GM10266 (cell line): ENCODE measurements at regions not wholly inside any gene's neighbourhood (a gene's known extent, or its start where the extent isn't known, plus 50 kb on each side); places are given as distances from the start of the nearest gene placed in this dataset.
A peak's percentile ranks its signal among the peaks of the same experiment; 100 is the strongest.

Experiments used
- DNase-seq: peaks from one replicate; pipeline ENCODE4 v3.0.0; 2012; ENCODE audit errors: extremely low spot score
- CTCF ChIP-seq: IDR thresholded peaks from 2 replicates; pipeline ENCODE4 v1.5.1; 2012; ENCODE audit warnings: mild to moderate bottlenecking, low read depth; ENCODE audit not compliant: control insufficient read depth, insufficient read depth; ENCODE audit errors: missing control alignments

DNA sequence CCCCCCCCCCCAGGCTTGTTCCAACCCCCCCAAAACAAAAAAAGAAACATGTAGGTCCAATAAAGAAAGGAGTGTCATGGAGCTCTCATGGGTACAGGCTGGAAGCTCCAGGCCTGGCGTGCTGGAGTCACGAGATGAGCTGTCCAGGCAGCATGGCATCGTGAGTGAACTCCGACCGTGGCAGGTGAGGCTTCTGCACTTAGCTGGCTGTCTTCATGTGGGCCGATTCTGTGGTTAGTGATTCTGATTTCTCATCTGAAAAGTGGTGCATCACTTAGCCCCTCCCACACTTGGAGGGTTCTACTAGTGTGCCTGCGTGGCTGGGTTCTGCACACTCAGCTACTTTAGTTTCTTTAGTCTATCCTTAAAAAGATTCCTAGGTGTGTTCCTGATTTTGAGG, 126.4 kb upstream of the MGAT5 start:
- peak; percentile 69 for DNase-seq
- no peak for TF ChIP-seq CTCF

DNA sequence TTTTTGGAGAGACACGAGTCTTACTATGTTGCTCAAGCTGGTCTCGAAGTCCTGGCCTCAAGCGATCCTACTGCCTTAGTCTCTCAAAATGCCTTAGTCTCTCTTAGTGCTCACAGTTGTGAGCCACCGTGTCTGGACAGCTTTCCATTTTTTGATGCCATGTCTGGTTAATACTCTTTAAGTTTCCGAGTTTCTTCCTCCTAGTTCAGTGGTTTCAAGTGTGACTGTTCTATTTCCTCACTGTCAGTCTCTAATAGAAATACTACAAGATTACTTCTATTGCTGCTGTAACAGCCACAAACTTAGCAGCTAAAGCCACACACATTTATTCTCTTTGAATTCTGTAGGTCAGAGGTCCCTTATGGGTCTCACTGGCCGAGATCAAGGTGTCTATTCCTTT, 125.1 kb upstream of the MGAT5 start:
- DNase-seq = no peak
- TF ChIP-seq CTCF = no peak

GRCh38 chr2:134129900-134130537, 123.9 kb upstream of the MGAT5 start:
- TF ChIP-seq CTCF = no peak
- DNase-seq = no peak

DNA sequence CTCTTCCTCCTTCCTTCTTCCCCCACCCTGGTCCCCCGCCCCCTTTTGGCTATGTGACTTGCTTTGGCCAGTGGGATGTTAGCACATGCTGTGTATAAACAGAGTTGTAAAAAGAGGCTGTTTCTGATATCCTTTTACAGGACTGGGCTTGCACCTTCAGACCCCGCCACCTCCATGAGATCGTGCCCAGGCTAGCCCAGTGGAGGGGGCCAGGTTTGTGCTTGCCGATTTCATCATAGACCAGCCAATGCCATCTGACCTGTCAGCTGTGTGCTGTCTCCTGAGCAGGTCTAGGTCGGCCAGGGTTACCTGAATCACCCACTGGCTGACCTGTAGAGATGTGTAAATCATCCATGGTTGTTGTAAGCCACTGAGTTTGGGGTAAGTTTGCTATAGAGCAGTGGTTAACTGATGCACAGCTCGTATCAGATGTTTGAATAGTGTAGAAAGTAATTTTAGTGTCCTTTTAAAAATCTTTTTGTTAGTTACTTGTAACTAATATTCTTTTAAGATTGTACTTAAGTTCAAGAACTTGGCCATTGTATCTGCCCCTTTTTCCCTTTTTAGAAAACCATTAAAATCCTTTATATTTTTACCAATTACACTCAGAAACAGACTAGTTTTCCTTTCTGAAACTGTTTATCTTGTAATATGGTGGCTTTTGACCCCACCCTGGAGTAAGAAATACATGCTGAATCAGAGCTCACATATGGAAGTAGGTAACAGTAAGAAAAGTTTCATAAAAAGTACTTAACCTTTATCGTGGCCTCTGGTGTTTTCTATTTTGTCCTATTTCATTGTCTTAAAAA, 122.0 kb upstream of the MGAT5 start:
- TF ChIP-seq CTCF = no peak

GRCh38 chr2:134132490-134132857, 121.4 kb upstream of the MGAT5 start:
- no peak for TF ChIP-seq CTCF
- no peak for DNase-seq

More for the DNA sequence above, 122.0 kb upstream of the MGAT5 start:
- no peak for DNase-seq

DNA sequence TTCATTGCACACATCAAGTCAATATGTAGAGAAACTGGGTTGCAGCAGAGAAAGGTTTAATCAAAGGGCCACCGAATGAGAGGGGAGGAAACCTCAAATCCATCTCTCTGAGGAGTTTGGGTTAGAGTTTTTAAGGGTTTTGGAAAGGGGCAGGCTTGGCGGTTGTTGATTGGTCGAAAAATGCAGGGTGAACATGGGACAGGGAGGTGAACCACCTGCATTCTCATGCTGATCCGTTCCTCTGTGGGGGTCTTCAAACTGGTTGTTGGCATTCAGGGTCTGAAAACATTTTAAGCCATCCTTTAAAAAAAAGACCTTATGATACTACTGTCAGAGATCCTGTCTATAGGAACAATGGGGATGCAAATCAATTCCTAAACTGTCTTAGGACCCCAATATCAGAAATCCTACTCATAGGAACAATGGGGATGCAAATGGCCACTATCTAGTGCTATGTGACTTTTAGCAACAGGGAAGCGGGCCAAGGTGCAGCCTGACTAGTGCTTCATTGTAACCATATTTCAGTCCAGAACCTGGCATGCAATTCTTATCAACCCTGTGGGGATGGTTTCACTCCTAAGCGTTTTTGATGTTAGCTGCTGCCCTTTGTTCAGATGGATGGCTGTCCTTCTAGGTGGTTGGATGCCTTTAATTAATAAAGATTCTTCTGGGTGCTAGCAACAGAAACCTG, 120.1 kb upstream of the MGAT5 start:
- DNase-seq = no peak
- no peak for TF ChIP-seq CTCF

- no peak for DNase-seq
- no peak for TF ChIP-seq CTCF
Observed at GRCh38 chr2:134134313-134134706, 119.6 kb upstream of the MGAT5 start.
